ENCODE measurements at regions not wholly inside any gene's neighbourhood (a gene's known extent, or its start where the extent isn't known, plus 50 kb on each side); places are given as distances from the start of the nearest gene placed in this dataset.

DNA sequence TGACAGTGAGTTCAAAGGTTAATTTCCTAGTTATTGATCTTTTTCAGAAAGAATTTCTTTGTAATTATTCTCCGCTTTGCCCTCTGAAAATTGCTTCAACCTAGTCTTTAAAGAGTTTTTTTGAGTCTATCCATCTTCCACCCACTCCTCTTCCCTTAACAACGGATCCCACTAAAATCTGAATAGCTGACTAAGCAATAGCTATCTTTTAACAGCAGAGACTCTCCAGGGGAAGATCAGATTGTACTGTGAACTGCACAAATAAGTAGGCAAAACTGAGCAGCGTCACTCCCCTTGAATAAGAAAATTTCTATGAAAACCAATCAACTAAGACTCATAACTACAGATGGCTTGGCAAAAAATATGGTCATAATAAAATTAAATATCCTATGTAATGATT is 127.9 kb downstream of the TUSC7 start:
- BruUV-seq (replicated peaks): no TSS peak
- H2AFZ ChIP-seq (ENCODE audit: low read depth, low read length): no peak overlapping the region
- H3K9me1 ChIP-seq (ENCODE audit: control insufficient read depth, insufficient read depth, low read length): no peaks in the 10 kb centered on the region
- H3K27me3 ChIP-seq (ENCODE audit: control insufficient read depth in 2 of 2, insufficient read depth in 2 of 2, low read length in 2 of 2): no peaks in the 10 kb centered on the region
- H3K4me2 ChIP-seq (ENCODE audit: insufficient read depth, low read length): no peak overlapping the region
- no peak overlapping the region for H3K4me3 ChIP-seq
- POLR2A ChIA-PET: no interaction called here
- CTCF ChIA-PET (ENCODE audit: low intra/inter-chr PET ratio): no interaction called here
- intact Hi-C loops (cut with micrococcal nuclease) (no loop called here), in situ Hi-C loops (cut with MboI) (no loop called here)
- WGBS (ENCODE audit: insufficient coverage, low coverage, missing lambda C conversion rate): 0% methylated on average over 3 of the region's 3 CpGs
- no peaks in the 10 kb centered on the region for H3K36me3 ChIP-seq (ENCODE audit: control insufficient read depth, insufficient read depth, low read length)
- FAIRE-seq (no peak), ATAC-seq (no peak), DNase-seq (ENCODE audit: extremely low read depth in 1 of 4, low spot score in 3 of 4) (no peak)
- no peak for TF ChIP-seq IFI16 (CRISPR knock-in tag; IDR thresholded peaks at IDR 0.05)
- no peak for TF ChIP-seq NFYB (IDR thresholded peaks at IDR 0.05; ENCODE audit: extremely low read depth, insufficient read length)
- TF ChIP-seq, protein P1, sequence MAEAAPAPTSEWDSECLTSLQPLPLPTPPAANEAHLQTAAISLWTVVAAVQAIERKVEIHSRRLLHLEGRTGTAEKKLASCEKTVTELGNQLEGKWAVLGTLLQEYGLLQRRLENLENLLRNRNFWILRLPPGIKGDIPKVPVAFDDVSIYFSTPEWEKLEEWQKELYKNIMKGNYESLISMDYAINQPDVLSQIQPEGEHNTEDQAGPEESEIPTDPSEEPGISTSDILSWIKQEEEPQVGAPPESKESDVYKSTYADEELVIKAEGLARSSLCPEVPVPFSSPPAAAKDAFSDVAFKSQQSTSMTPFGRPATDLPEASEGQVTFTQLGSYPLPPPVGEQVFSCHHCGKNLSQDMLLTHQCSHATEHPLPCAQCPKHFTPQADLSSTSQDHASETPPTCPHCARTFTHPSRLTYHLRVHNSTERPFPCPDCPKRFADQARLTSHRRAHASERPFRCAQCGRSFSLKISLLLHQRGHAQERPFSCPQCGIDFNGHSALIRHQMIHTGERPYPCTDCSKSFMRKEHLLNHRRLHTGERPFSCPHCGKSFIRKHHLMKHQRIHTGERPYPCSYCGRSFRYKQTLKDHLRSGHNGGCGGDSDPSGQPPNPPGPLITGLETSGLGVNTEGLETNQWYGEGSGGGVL (CRISPR knock-in tag; IDR thresholded peaks at IDR 0.05): no peak
- TF ChIP-seq, protein P2, sequence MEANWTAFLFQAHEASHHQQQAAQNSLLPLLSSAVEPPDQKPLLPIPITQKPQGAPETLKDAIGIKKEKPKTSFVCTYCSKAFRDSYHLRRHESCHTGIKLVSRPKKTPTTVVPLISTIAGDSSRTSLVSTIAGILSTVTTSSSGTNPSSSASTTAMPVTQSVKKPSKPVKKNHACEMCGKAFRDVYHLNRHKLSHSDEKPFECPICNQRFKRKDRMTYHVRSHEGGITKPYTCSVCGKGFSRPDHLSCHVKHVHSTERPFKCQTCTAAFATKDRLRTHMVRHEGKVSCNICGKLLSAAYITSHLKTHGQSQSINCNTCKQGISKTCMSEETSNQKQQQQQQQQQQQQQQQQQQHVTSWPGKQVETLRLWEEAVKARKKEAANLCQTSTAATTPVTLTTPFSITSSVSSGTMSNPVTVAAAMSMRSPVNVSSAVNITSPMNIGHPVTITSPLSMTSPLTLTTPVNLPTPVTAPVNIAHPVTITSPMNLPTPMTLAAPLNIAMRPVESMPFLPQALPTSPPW (CRISPR knock-in tag; IDR thresholded peaks at IDR 0.05): no peak
- TF ChIP-seq, protein P3, sequence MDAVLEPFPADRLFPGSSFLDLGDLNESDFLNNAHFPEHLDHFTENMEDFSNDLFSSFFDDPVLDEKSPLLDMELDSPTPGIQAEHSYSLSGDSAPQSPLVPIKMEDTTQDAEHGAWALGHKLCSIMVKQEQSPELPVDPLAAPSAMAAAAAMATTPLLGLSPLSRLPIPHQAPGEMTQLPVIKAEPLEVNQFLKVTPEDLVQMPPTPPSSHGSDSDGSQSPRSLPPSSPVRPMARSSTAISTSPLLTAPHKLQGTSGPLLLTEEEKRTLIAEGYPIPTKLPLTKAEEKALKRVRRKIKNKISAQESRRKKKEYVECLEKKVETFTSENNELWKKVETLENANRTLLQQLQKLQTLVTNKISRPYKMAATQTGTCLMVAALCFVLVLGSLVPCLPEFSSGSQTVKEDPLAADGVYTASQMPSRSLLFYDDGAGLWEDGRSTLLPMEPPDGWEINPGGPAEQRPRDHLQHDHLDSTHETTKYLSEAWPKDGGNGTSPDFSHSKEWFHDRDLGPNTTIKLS (IDR thresholded peaks at IDR 0.05; ENCODE audit: borderline replicate concordance, low read depth): no peak
- TF ChIP-seq, protein P4, sequence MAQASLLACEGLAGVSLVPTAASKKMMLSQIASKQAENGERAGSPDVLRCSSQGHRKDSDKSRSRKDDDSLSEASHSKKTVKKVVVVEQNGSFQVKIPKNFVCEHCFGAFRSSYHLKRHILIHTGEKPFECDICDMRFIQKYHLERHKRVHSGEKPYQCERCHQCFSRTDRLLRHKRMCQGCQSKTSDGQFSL (CRISPR knock-in tag; IDR thresholded peaks at IDR 0.05): no peak
- TF ChIP-seq, protein P4 (tag; IDR thresholded peaks at IDR 0.05): no peak
- TF ChIP-seq SRSF7 (optimal IDR thresholded peaks at IDR 0.05; ENCODE audit: low read depth, low read length): no peak
- TF ChIP-seq ILK (tag; IDR thresholded peaks at IDR 0.05; ENCODE audit: borderline replicate concordance, low read depth): no peak
- TF ChIP-seq TGIF2 (CRISPR knock-in tag; IDR thresholded peaks at IDR 0.05): no peak
- TF ChIP-seq KHSRP (IDR thresholded peaks at IDR 0.05): no peak
- no peak for TF ChIP-seq SMAD2 (IDR thresholded peaks at IDR 0.05; ENCODE audit: low read depth, low read length)
- TF ChIP-seq PYGO2 (tag; IDR thresholded peaks at IDR 0.05): no peak
- TF ChIP-seq GTF2A2 (tag; IDR thresholded peaks at IDR 0.05): no peak
- TF ChIP-seq LCOR (CRISPR knock-in tag; IDR thresholded peaks at IDR 0.05): no peak
- TF ChIP-seq COPS2 (conservative IDR thresholded peaks at IDR 0.05): no peak
- H3K79me2 ChIP-seq (ENCODE audit: control insufficient read depth, insufficient read depth, low read length): no peaks in the 10 kb centered on the region
- H3K4me1 ChIP-seq (replicated peaks in 1 of 2; ENCODE audit: control insufficient read depth in 2 of 2, insufficient read depth in 2 of 2, low read length in 2 of 2): no peaks in the 10 kb centered on the region
- H3K27ac ChIP-seq (ENCODE audit: extremely low read depth, low read depth, low read length): no peak overlapping the region
- H3K9me3 ChIP-seq (replicated peaks; ENCODE audit: control insufficient read depth, insufficient read depth, low read depth, low read length): no peaks in the 10 kb centered on the region
- H4K20me1 ChIP-seq (replicated peaks; ENCODE audit: control insufficient read depth, insufficient read depth, low read length): no peaks in the 10 kb centered on the region
- H3K9ac ChIP-seq (ENCODE audit: insufficient read depth in 1 of 2, low read depth in 2 of 2, low read length in 2 of 2): no peak overlapping the region

Measured in K562 (cell line).